Pancreas (tissue), 10 donors: ENCODE measurements at regions not wholly inside any gene's neighbourhood (a gene's known extent, or its start where the extent isn't known, plus 50 kb on each side); places are given as distances from the start of the nearest gene placed in this dataset.

ENCODE experiments used
- ATAC-seq, 4 donors: fragments of 200-7000 bp; cut with Tn5 transposase; one replicate each; pipeline versions ENCODE4 v1.8.0 to v1.9.1; 2020; ENCODE audit warnings: mild to moderate bottlenecking in 4 of 4, moderate library complexity in 4 of 4
- DNase-seq, 6 donors: peaks; one replicate each; pipeline ENCODE4 v3.0.0-alpha.2; 2020
- FAIRE-seq: peaks from 2 replicates; lab custom pipeline; 2012; peaks lifted over from hg19 to GRCh38; lab: Jason Lieb, UNC
- H3K27ac ChIP-seq, 4 donors: fragments of 200-600 bp; sonication (generic); 1 replicate in 3 of 4; 2 replicates in 1 of 4; pipeline versions ENCODE4 v1.5.0 to v1.8.0; 2020
- H3K27me3 ChIP-seq, 4 donors: fragments of 200-600 bp; one replicate each; pipeline ENCODE4 v1.8.0; 2021
- H3K36me3 ChIP-seq, 3 donors: fragments of 200-600 bp; sonication (generic) in 1 of 3; one replicate each; pipeline versions ENCODE4 v1.5.0 to v1.8.0; 2020 to 2021
- H3K4me1 ChIP-seq, 3 donors: fragments of 200-600 bp; one replicate each; pipeline ENCODE4 v1.8.0; 2021
- H3K4me3 ChIP-seq, 4 donors: fragments of 200-600 bp; sonication (generic) in 2 of 4; one replicate each; pipeline versions ENCODE4 v1.5.0 to v1.8.0; 2020 to 2021
- H3K9me3 ChIP-seq, 4 donors: fragments of 200-600 bp; one replicate each; pipeline ENCODE4 v1.8.0; 2021
- WGBS, 2 donors: extraction: QIAGEN DNeasy Blood & Tissue Kit; methylation state at CpG; one replicate each; pipeline ENCODE4 v1.1.7; 2013; 5-methylcytosine and 5-hydroxymethylcytosine counted together
- intact Hi-C, 3 donors: fragments of 100-400 bp; cut with DNase I; formaldehyde crosslinking; loops; one replicate each; pipeline versions ENCODE4 v1.11.1 to v1.14.2; 2022
- TF ChIP-seq, protein P1 (sequence below), 4 donors: fragments of 200-600 bp; sonication (generic) in 3 of 4; IDR thresholded peaks; one replicate each; pipeline versions ENCODE4 v1.5.0 to v1.8.0; 2021; ENCODE audit warnings: antibody characterized with exemption in 4 of 4
- donor health status: healthy with polysubstance abuse.
- donor health status: DM: no; HTN: no; CAD: no; lungs with moderate emphysema.
- donor health status: DM: no; HTN: no; CAD: no.
- donor health status: control.
- donor health status: control.
- donor health status: Bipolar disorder and iron deficiency.
- donor health status: DM: yes; HTN: yes; CAD: no.
- donor health status: DM: no; HTN: no; CAD: no.
- donor health status: DM: no; HTN: no; CAD: no.
- donor health status: DM: yes; HTN: yes; CAD: no.

DNA sequence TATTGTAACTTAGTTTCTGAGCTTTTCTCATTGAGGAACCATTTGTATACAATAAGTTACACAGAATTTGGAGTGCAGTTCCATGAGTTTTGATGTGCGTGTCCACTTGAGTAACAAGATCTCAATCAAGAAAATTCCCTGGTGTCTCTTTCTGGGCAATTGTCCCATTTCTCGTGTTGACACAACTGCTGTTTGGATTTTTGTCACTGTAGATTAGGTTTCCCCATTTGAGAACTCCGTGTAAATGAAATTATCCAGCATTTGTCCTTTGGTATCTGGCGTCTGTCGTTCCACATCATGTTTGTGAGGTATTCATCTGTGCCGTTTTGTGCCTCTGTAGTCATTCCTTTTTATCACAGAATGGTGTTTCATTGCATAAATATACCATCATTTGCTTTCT, 547.0 kb downstream of the TBC1D22A start:
- Histone ChIP-seq H3K4me3 (no peak overlapping the region), H3K9me3 (no peaks in the 10 kb centered on the region), H3K27me3 (no peaks in the 10 kb centered on the region), H3K36me3 (no peaks in the 10 kb centered on the region), H3K27ac (no peak overlapping the region), H3K4me1 (no peaks in the 10 kb centered on the region)
- no peak for ATAC-seq
- intact Hi-C loops: no loop called here
- TF ChIP-seq, protein P1, sequence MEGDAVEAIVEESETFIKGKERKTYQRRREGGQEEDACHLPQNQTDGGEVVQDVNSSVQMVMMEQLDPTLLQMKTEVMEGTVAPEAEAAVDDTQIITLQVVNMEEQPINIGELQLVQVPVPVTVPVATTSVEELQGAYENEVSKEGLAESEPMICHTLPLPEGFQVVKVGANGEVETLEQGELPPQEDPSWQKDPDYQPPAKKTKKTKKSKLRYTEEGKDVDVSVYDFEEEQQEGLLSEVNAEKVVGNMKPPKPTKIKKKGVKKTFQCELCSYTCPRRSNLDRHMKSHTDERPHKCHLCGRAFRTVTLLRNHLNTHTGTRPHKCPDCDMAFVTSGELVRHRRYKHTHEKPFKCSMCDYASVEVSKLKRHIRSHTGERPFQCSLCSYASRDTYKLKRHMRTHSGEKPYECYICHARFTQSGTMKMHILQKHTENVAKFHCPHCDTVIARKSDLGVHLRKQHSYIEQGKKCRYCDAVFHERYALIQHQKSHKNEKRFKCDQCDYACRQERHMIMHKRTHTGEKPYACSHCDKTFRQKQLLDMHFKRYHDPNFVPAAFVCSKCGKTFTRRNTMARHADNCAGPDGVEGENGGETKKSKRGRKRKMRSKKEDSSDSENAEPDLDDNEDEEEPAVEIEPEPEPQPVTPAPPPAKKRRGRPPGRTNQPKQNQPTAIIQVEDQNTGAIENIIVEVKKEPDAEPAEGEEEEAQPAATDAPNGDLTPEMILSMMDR (IDR thresholded peaks at IDR 0.05): no peak
- no peak for FAIRE-seq
- no peak for DNase-seq
- WGBS, 2 donors: 38 to 53% methylated on average over 6 of the region's 6 CpGs

GRCh38 chr22:47308886-47309285, 546.4 kb downstream of the TBC1D22A start:
- H3K27ac ChIP-seq: no peak overlapping the region
- intact Hi-C loops: no loop called here
- no peak overlapping the region for H3K4me3 ChIP-seq
- WGBS, 2 donors: 76 to 88% methylated on average over 2 of the region's 2 CpGs
- TF ChIP-seq, protein P1 (IDR thresholded peaks at IDR 0.05): no peak
- H3K27me3 ChIP-seq: no peaks in the 10 kb centered on the region
- no peaks in the 10 kb centered on the region for H3K4me1 ChIP-seq
- H3K9me3 ChIP-seq: no peaks in the 10 kb centered on the region
- no peak for ATAC-seq
- H3K36me3 ChIP-seq: no peaks in the 10 kb centered on the region
- no peak for DNase-seq
- FAIRE-seq: no peak

GRCh38 chr22:47307822-47308221, 545.4 kb downstream of the TBC1D22A start:
- Histone ChIP-seq H3K4me3 (no peak overlapping the region), H3K36me3 (no peaks in the 10 kb centered on the region), H3K27ac (no peak overlapping the region), H3K9me3 (no peaks in the 10 kb centered on the region), H3K27me3 (no peaks in the 10 kb centered on the region), H3K4me1 (no peaks in the 10 kb centered on the region)
- no peak for DNase-seq
- FAIRE-seq: no peak
- 63 to 68% methylated on average over 6 of the region's 6 CpGs for WGBS, 2 donors
- intact Hi-C loops: no loop called here
- no peak for ATAC-seq
- TF ChIP-seq, protein P1 (IDR thresholded peaks at IDR 0.05): no peak

DNA sequence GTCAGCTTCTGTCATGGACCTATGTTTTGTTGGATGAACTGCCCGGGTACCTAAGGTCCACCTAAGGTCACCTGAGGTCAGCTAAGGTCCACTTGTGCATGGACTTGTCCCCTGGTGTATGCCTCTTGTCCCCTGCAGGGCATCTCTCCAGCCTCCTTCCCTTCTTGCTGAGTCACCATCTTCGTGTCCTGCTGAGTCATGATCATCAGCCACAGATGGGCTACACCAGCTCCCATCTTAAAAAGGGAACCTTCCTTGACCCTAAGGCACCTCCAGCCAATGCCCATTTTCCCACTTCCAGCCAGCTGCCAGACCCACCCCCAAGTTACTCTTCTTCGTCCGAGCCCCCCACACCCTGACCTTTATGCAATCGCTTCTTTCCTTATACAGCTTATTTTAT, 544.9 kb downstream of the TBC1D22A start:
- WGBS, 2 donors: 72 to 73% methylated on average over 5 of the region's 5 CpGs
- no peaks in the 10 kb centered on the region for H3K27me3 ChIP-seq
- H3K36me3 ChIP-seq: no peaks in the 10 kb centered on the region
- FAIRE-seq (no peak), ATAC-seq (no peak), DNase-seq (no peak)
- TF ChIP-seq, protein P1 (IDR thresholded peaks at IDR 0.05): no peak
- H3K9me3 ChIP-seq: no peaks in the 10 kb centered on the region
- intact Hi-C loops: no loop called here
- H3K27ac ChIP-seq: no peak overlapping the region
- H3K4me1 ChIP-seq: no peaks in the 10 kb centered on the region
- no peak overlapping the region for H3K4me3 ChIP-seq

GRCh38 chr22:47304854-47305253, 542.4 kb downstream of the TBC1D22A start:
- FAIRE-seq (no peak), DNase-seq (no peak), ATAC-seq (no peak)
- no peaks in the 10 kb centered on the region for H3K4me1 ChIP-seq
- intact Hi-C loops: no loop called here
- no peak overlapping the region for H3K4me3 ChIP-seq
- no peaks in the 10 kb centered on the region for H3K9me3 ChIP-seq
- H3K27ac ChIP-seq: no peak overlapping the region
- H3K36me3 ChIP-seq: no peaks in the 10 kb centered on the region
- TF ChIP-seq, protein P1 (IDR thresholded peaks at IDR 0.05): no peak
- no peaks in the 10 kb centered on the region for H3K27me3 ChIP-seq
- WGBS, 2 donors: 67 to 81% methylated on average over 6 of the region's 6 CpGs
